Forelimb muscle (tissue), 1 donor: ENCODE measurements at regions not wholly inside any gene's neighbourhood (a gene's known extent, or its start where the extent isn't known, plus 50 kb on each side); places are given as distances from the start of the nearest gene placed in this dataset.
"Not testable (repeated sequence)": the region's sequence is repeated elsewhere in the genome, so short reads cannot be mapped to it uniquely, and the experiment has no call there.

Experiments used
- DNase-seq: peaks from one replicate; pipeline ENCODE4 v3.0.0-alpha.2; 2013; ENCODE audit warnings: low read depth

- DNase-seq = no peak
These were observed 1677.1 kb downstream of the OLFM4 start for GRCh38 chr13:54705738-54706137.

- no peak for DNase-seq
These were observed 1677.7 kb downstream of the OLFM4 start for GRCh38 chr13:54706336-54706735.

- no peak for DNase-seq
These were observed 1680.9 kb downstream of the OLFM4 start for GRCh38 chr13:54709546-54709945.

GRCh38 chr13:54733639-54734038 is 1705.0 kb downstream of the OLFM4 start:
- no peak for DNase-seq

- DNase-seq = not testable (repeated sequence)
These were observed 1708.6 kb downstream of the OLFM4 start for GRCh38 chr13:54737211-54737610.

- DNase-seq = no peak
These were observed 1714.4 kb downstream of the OLFM4 start for GRCh38 chr13:54742984-54743383.

- DNase-seq = no peak
These were observed 1716.1 kb downstream of the OLFM4 start for GRCh38 chr13:54744747-54745146.

- DNase-seq = no peak
These were observed 1721.9 kb downstream of the OLFM4 start for GRCh38 chr13:54750521-54750920.

GRCh38 chr13:54758795-54759194 is 1730.2 kb downstream of the OLFM4 start:
- DNase-seq = no peak

- no peak for DNase-seq
These were observed 1739.6 kb downstream of the OLFM4 start for GRCh38 chr13:54768214-54768613.

GRCh38 chr13:54775501-54776191 is 1747.0 kb downstream of the OLFM4 start:
- DNase-seq = no peak

GRCh38 chr13:54787754-54788153 is 1759.1 kb downstream of the OLFM4 start:
- no peak for DNase-seq

GRCh38 chr13:54799621-54800226 is 1771.1 kb downstream of the OLFM4 start:
- no peak for DNase-seq

- DNase-seq = no peak
These were observed 1773.6 kb downstream of the OLFM4 start for GRCh38 chr13:54802226-54802625.

GRCh38 chr13:54805743-54806142 is 1777.1 kb downstream of the OLFM4 start:
- no peak for DNase-seq

- DNase-seq = not testable (repeated sequence)
These were observed 1793.4 kb downstream of the OLFM4 start for GRCh38 chr13:54821938-54822470.

GRCh38 chr13:54829391-54830068 is 1800.9 kb downstream of the OLFM4 start:
- DNase-seq = not testable (repeated sequence)

- no peak for DNase-seq
These were observed 1807.7 kb downstream of the OLFM4 start for GRCh38 chr13:54836273-54836672.

GRCh38 chr13:54841682-54842081 is 1813.1 kb downstream of the OLFM4 start:
- DNase-seq = no peak

- no peak for DNase-seq
These were observed 1816.8 kb downstream of the OLFM4 start for GRCh38 chr13:54845351-54845965.

GRCh38 chr13:54852831-54853230 is 1824.2 kb downstream of the OLFM4 start:
- DNase-seq = no peak

GRCh38 chr13:54859827-54860226 is 1831.2 kb downstream of the OLFM4 start:
- DNase-seq = no peak
